ENCODE measurements at regions not wholly inside any gene's neighbourhood (a gene's known extent, or its start where the extent isn't known, plus 50 kb on each side); places are given as distances from the start of the nearest gene placed in this dataset.

DNA sequence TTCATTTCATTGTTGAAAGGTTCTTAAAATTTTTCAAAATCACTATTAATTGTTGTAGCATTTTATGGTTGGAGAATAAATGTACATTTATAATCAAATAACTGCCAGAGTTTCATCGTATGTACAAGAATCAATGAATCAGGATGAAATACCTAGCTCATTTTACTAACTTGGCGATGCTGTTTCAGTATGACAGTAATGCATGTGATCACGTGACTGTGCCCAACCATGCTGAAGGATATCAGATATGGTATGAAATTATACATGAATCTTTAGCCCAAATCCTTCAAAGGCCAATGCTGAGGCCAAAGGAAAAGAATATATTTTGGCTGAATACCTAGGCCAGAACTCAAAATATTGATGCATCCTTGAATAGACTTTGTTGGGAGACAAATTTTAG, 288.3 kb upstream of the TGFBR2 start:
- no peak for DNase-seq
- Histone ChIP-seq H2AK5ac (ENCODE audit: low read depth, low read length) (no peak overlapping the region), H3K9me3 (ENCODE audit: control insufficient read depth, insufficient read depth, low read length) (no peaks in the 10 kb centered on the region), H2BK20ac (ENCODE audit: low read depth, low read length) (no peak overlapping the region), H3K36me3 (ENCODE audit: control insufficient read depth, insufficient read depth, low read length) (no peaks in the 10 kb centered on the region), H3K4me1 (ENCODE audit: control insufficient read depth, insufficient read depth, low read length) (peaks cover 7% of the 10 kb centered on the region; the same call in 1 of the 2 replicates), H3K27ac (ENCODE audit: insufficient read depth, low read length) (no peak overlapping the region), H2BK120ac (ENCODE audit: low read depth, low read length) (no peak overlapping the region), H3K9ac (ENCODE audit: low read depth, low read length) (no peak overlapping the region), H3K14ac (replicated peaks; ENCODE audit: low read depth, low read length) (no peak overlapping the region), H3K9me1 (ENCODE audit: insufficient read depth, low read length) (peaks cover 2% of the 10 kb centered on the region; the same call in 1 of the 2 replicates), H4K91ac (ENCODE audit: insufficient read depth, low read depth, low read length) (no peak overlapping the region), H3K79me1 (ENCODE audit: low read depth in 1 of 2, low read length in 2 of 2) (no peaks in the 10 kb centered on the region), H2BK5ac (ENCODE audit: low read depth, low read length, poor library complexity, severe bottlenecking) (no peak overlapping the region), H3K56ac (ENCODE audit: extremely low read depth, insufficient read depth, low read length) (no peak overlapping the region), H3K4me3 (ENCODE audit: insufficient read depth, low read depth, low read length) (no peak overlapping the region), H2AFZ (replicated peaks; ENCODE audit: low read length, poor library complexity) (no peak overlapping the region), H3K4me2 (ENCODE audit: low read depth, low read length) (no peak overlapping the region), H4K8ac (ENCODE audit: low read depth in 2 of 2, low read length in 2 of 2) (no peak overlapping the region), H3K18ac (ENCODE audit: low read depth, low read length) (no peak overlapping the region), H4K20me1 (ENCODE audit: insufficient read depth, low read length) (no peaks in the 10 kb centered on the region), H2AK9ac (replicated peaks; ENCODE audit: low read depth, low read length, poor library complexity) (no peak overlapping the region), H4K5ac (ENCODE audit: low read depth, low read length) (no peak overlapping the region), H3K4ac (ENCODE audit: low read depth, low read length) (no peak overlapping the region), H3K27me3 (ENCODE audit: control insufficient read depth, insufficient read depth, low read length) (no peaks in the 10 kb centered on the region), H3K23ac (ENCODE audit: low read depth, low read length) (no peak overlapping the region), H2BK15ac (ENCODE audit: low read depth, low read length) (no peak overlapping the region)
- no peak for ATAC-seq (ENCODE audit: low read depth)
- BruUV-seq (replicated peaks): no TSS peak
- dilution Hi-C loops (cut with HindIII; ENCODE audit: low sequenced_read_pairs, unreplicated experiment) (no loop called here), in situ Hi-C loops (cut with MboI; ENCODE audit: low sequenced_read_pairs) (no loop called here), intact Hi-C loops (cut with micrococcal nuclease) (loop anchor here (10.0 kb wide), 1 partner anchor 273 kb away; no protein-coding TSS in a partner anchor)
- TF ChIP-seq, protein P1, sequence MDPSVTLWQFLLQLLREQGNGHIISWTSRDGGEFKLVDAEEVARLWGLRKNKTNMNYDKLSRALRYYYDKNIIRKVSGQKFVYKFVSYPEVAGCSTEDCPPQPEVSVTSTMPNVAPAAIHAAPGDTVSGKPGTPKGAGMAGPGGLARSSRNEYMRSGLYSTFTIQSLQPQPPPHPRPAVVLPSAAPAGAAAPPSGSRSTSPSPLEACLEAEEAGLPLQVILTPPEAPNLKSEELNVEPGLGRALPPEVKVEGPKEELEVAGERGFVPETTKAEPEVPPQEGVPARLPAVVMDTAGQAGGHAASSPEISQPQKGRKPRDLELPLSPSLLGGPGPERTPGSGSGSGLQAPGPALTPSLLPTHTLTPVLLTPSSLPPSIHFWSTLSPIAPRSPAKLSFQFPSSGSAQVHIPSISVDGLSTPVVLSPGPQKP (IDR thresholded peaks at IDR 0.05; ENCODE audit: borderline replicate concordance, low read depth, low read length): no peak
- TF ChIP-seq MAZ (IDR thresholded peaks at IDR 0.05; ENCODE audit: borderline replicate concordance, low read depth, low read length) (no peak), MAFK (IDR thresholded peaks at IDR 0.05; ENCODE audit: low read depth, low read length) (no peak), MXI1 (IDR thresholded peaks at IDR 0.05; ENCODE audit: borderline replicate concordance, low read depth, low read length) (no peak), RFX5 (IDR thresholded peaks at IDR 0.05; ENCODE audit: low read depth, low read length) (no peak), CEBPB (IDR thresholded peaks at IDR 0.05; ENCODE audit: low read depth, low read length) (no peak), RCOR1 (IDR thresholded peaks at IDR 0.05; ENCODE audit: insufficient replicate concordance, low read length) (no peak), RAD21 (IDR thresholded peaks at IDR 0.05; ENCODE audit: low read length) (no peak), USF2 (IDR thresholded peaks at IDR 0.05; ENCODE audit: low read depth, low read length) (no peak), SMC3 (IDR thresholded peaks at IDR 0.05; ENCODE audit: low read depth, low read length) (no peak), NFE2L2 (IDR thresholded peaks at IDR 0.05; ENCODE audit: low read depth, low read length) (no peak), POLR2A (IDR thresholded peaks at IDR 0.05; ENCODE audit: low read depth, low read length) (no peak), BHLHE40 (IDR thresholded peaks at IDR 0.05; ENCODE audit: low read depth, low read length) (no peak), CHD1 (IDR thresholded peaks at IDR 0.05; ENCODE audit: low read depth, low read length) (no peak), FOS (IDR thresholded peaks at IDR 0.05; ENCODE audit: low read depth, low read length) (no peak)
- TF ChIP-seq, protein P2, sequence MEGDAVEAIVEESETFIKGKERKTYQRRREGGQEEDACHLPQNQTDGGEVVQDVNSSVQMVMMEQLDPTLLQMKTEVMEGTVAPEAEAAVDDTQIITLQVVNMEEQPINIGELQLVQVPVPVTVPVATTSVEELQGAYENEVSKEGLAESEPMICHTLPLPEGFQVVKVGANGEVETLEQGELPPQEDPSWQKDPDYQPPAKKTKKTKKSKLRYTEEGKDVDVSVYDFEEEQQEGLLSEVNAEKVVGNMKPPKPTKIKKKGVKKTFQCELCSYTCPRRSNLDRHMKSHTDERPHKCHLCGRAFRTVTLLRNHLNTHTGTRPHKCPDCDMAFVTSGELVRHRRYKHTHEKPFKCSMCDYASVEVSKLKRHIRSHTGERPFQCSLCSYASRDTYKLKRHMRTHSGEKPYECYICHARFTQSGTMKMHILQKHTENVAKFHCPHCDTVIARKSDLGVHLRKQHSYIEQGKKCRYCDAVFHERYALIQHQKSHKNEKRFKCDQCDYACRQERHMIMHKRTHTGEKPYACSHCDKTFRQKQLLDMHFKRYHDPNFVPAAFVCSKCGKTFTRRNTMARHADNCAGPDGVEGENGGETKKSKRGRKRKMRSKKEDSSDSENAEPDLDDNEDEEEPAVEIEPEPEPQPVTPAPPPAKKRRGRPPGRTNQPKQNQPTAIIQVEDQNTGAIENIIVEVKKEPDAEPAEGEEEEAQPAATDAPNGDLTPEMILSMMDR (conservative IDR thresholded peaks at IDR 0.05; ENCODE audit: low read depth, low read length): no peak
- 100% methylated on average over 1 of the region's 3 CpGs; no CpG with 5 or more reads in 1 of the 2 experiments for WGBS, 2 experiments (ENCODE audit: extremely low coverage in 2 of 2, insufficient read length in 1 of 2)
- CTCF ChIA-PET: no interaction called here
- POLR2A ChIA-PET (ENCODE audit: unreplicated experiment): no interaction called here

All from IMR-90 (cell line).